Endodermal cell (in vitro differentiated cells): ENCODE measurements at regions not wholly inside any gene's neighbourhood (a gene's known extent, or its start where the extent isn't known, plus 50 kb on each side); places are given as distances from the start of the nearest gene placed in this dataset.

Source experiments
- DNase-seq: peaks from one replicate; pipeline ENCODE4 v3.0.0-alpha.2; 2017
- H3K27ac ChIP-seq: 2 replicates; pipeline ENCODE4 v1.5.1; 2013; ENCODE audit warnings: mild to moderate bottlenecking, low read depth, low read length, moderate library complexity
- H3K27me3 ChIP-seq: 2 replicates; pipeline ENCODE4 v1.6.1; 2013; ENCODE audit warnings: mild to moderate bottlenecking, low read length, moderate library complexity; ENCODE audit not compliant: insufficient read depth, control insufficient read depth, poor library complexity, severe bottlenecking
- H3K36me3 ChIP-seq: 2 replicates; pipeline ENCODE4 v1.7.0; 2013; ENCODE audit warnings: mild to moderate bottlenecking, low read length, moderate library complexity; ENCODE audit not compliant: control insufficient read depth, insufficient read depth
- H3K4me1 ChIP-seq: one replicate; pipeline ENCODE4 v1.7.0; 2013; ENCODE audit warnings: low read length; ENCODE audit not compliant: control insufficient read depth, insufficient read depth
- H3K4me3 ChIP-seq: 2 replicates; pipeline ENCODE4 v1.5.1; 2013; ENCODE audit warnings: mild to moderate bottlenecking, low read length, moderate library complexity
- H3K9ac ChIP-seq: 2 replicates; pipeline ENCODE4 v1.6.1; 2013; ENCODE audit warnings: mild to moderate bottlenecking, low read length, moderate library complexity; ENCODE audit not compliant: poor library complexity, severe bottlenecking; ENCODE audit errors: extremely low read depth
- H3K9me3 ChIP-seq: 2 replicates; pipeline ENCODE4 v1.6.1; 2013; ENCODE audit warnings: mild to moderate bottlenecking, low read length, moderate library complexity; ENCODE audit not compliant: control insufficient read depth
- H3K27ac Mint-ChIP-seq: 2 replicates; pipeline ENCODE4 v1.8.0; 2020; ENCODE audit warnings: mixed read lengths
- H3K27me3 Mint-ChIP-seq: 2 replicates; pipeline ENCODE4 v1.8.0; 2021; ENCODE audit warnings: mild to moderate bottlenecking, mixed read lengths; ENCODE audit not compliant: insufficient read depth
- H3K36me3 Mint-ChIP-seq: 2 replicates; pipeline ENCODE4 v1.8.0; 2020; ENCODE audit warnings: low read depth, mixed read lengths
- H3K4me1 Mint-ChIP-seq: 2 replicates; pipeline ENCODE4 v1.8.0; 2020; ENCODE audit warnings: mixed read lengths
- H3K4me3 Mint-ChIP-seq: 2 replicates; pipeline ENCODE4 v1.8.0; 2020; ENCODE audit warnings: mild to moderate bottlenecking, moderate library complexity, mixed read lengths
- H3K9me3 Mint-ChIP-seq: 2 replicates; pipeline ENCODE4 v1.8.0; 2020; ENCODE audit warnings: mild to moderate bottlenecking, mixed read lengths
- WGBS, 2 experiments: methylation state at CpG; one replicate each; pipeline versions ENCODE4 v1.1.5 to v1.1.7; 2013; ENCODE audit warnings: missing lambda C conversion rate in 2 of 2, mixed read lengths in 1 of 2; ENCODE audit not compliant: insufficient coverage in 1 of 2, insufficient read length in 1 of 2; 5-methylcytosine and 5-hydroxymethylcytosine counted together
- TF ChIP-seq, protein P1 (sequence below): fragments of 200-600 bp; sonication (generic); conservative IDR thresholded peaks from 2 replicates; pipeline ENCODE4 v1.5.0; 2021; ENCODE audit warnings: antibody characterized with exemption, mild to moderate bottlenecking

GRCh38 chr13:85589021-85589420, 210.2 kb downstream of the SLITRK6 start:
- Histone ChIP-seq H3K9ac (no peak overlapping the region), H3K4me1 (no peaks in the 10 kb centered on the region), H3K27ac (no peak overlapping the region), H3K27me3 (no peaks in the 10 kb centered on the region), H3K4me3 (no peak overlapping the region), H3K36me3 (no peaks in the 10 kb centered on the region), H3K9me3 (no peaks in the 10 kb centered on the region)
- H3K36me3 Mint-ChIP-seq = peaks cover 2% of the 10 kb centered on the region
- peaks cover 10% of the 10 kb centered on the region for H3K9me3 Mint-ChIP-seq
- TF ChIP-seq, protein P1, sequence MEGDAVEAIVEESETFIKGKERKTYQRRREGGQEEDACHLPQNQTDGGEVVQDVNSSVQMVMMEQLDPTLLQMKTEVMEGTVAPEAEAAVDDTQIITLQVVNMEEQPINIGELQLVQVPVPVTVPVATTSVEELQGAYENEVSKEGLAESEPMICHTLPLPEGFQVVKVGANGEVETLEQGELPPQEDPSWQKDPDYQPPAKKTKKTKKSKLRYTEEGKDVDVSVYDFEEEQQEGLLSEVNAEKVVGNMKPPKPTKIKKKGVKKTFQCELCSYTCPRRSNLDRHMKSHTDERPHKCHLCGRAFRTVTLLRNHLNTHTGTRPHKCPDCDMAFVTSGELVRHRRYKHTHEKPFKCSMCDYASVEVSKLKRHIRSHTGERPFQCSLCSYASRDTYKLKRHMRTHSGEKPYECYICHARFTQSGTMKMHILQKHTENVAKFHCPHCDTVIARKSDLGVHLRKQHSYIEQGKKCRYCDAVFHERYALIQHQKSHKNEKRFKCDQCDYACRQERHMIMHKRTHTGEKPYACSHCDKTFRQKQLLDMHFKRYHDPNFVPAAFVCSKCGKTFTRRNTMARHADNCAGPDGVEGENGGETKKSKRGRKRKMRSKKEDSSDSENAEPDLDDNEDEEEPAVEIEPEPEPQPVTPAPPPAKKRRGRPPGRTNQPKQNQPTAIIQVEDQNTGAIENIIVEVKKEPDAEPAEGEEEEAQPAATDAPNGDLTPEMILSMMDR = no peak
- no peak overlapping the region for H3K4me3 Mint-ChIP-seq
- 80 to 91% methylated on average over 1 to 5 of the region's 5 CpGs for WGBS, 2 experiments
- H3K27ac Mint-ChIP-seq = no peak overlapping the region
- peaks cover 1% of the 10 kb centered on the region for H3K4me1 Mint-ChIP-seq
- no peak for DNase-seq
- H3K27me3 Mint-ChIP-seq = no peaks in the 10 kb centered on the region

DNA sequence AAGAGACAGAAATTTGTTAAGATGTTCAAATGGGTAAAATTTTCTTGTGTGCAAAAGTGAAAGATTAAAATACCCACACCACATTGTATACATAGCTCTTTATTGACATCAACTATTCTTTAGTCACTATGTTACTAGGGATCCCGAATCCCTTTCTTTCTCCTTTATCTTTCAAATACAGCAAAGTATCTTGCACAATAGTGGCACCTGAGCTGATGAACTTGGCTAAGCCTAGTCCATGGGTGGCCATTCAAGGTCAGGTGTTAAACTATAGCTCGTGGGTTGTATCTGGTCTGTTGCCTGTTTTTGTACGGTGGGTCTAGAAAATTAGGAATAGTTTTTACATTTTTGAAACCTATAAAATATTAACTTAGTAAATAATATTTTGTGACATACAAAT, 210.9 kb downstream of the SLITRK6 start:
- H3K9me3 ChIP-seq = no peaks in the 10 kb centered on the region
- no peak for DNase-seq
- H3K4me1 ChIP-seq = no peaks in the 10 kb centered on the region
- no peak overlapping the region for H3K9ac ChIP-seq
- no peaks in the 10 kb centered on the region for H3K27me3 Mint-ChIP-seq
- H3K27ac Mint-ChIP-seq = no peak overlapping the region
- H3K36me3 ChIP-seq = no peaks in the 10 kb centered on the region
- peaks cover 1% of the 10 kb centered on the region for H3K4me1 Mint-ChIP-seq
- H3K27me3 ChIP-seq = no peaks in the 10 kb centered on the region
- no peak overlapping the region for H3K27ac ChIP-seq
- 80 to 83% methylated on average over 1 of the region's 3 CpGs for whole genome bisulfite sequencing, 2 experiments
- TF ChIP-seq, protein P1 = no peak
- no peak overlapping the region for H3K4me3 Mint-ChIP-seq
- H3K36me3 Mint-ChIP-seq = peaks cover 2% of the 10 kb centered on the region
- H3K9me3 Mint-ChIP-seq = peaks cover 10% of the 10 kb centered on the region
- H3K4me3 ChIP-seq = no peak overlapping the region

- no peaks in the 10 kb centered on the region for H3K27me3 Mint-ChIP-seq
Measured at GRCh38 chr13:85586856-85587255, 212.4 kb downstream of the SLITRK6 start.

More at GRCh38 chr13:85586856-85587255, 212.4 kb downstream of the SLITRK6 start:
- Histone ChIP-seq H3K4me3 (no peak overlapping the region), H3K27me3 (no peaks in the 10 kb centered on the region), H3K4me1 (no peaks in the 10 kb centered on the region), H3K27ac (no peak overlapping the region), H3K36me3 (no peaks in the 10 kb centered on the region), H3K9me3 (no peaks in the 10 kb centered on the region), H3K9ac (no peak overlapping the region)
- Mint-ChIP-seq H3K27ac (no peak overlapping the region), H3K9me3 (peaks cover 10% of the 10 kb centered on the region), H3K4me3 (no peak overlapping the region), H3K4me1 (peaks cover 1% of the 10 kb centered on the region), H3K36me3 (peaks cover 2% of the 10 kb centered on the region)
- no peak for DNase-seq
- TF ChIP-seq, protein P1 = no peak
